ENCODE measurements at regions not wholly inside any gene's neighbourhood (a gene's known extent, or its start where the extent isn't known, plus 50 kb on each side); places are given as distances from the start of the nearest gene placed in this dataset.

DNA sequence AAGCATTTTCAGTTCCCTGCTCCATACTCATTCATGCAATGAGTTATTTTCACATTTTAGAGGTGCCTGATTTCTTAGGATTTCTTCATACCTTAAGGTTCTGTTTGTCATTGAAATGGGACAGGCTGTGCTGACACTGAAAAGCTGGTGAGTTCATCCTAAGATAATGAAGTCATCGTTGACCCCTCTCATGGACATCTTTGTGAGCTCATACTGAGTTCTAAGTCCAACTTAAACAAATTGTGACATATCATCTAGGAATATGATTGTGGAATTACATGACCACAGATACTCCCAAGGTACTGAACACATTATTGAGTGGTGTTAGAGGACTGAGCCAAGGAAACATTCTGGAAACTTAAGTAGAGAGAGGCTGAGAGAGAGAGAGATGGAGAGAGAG lies 224.8 kb upstream of the JAG1 start:
- Histone ChIP-seq H3K36me3 (ENCODE audit: low read depth) (no peaks in the 10 kb centered on the region), H3K4me2 (no peak overlapping the region), H2AFZ (no peak overlapping the region), H3K9me3 (ENCODE audit: insufficient read depth, low read depth) (no peaks in the 10 kb centered on the region), H3K4me3 (no peak overlapping the region), H3K4me1 (replicated peaks; ENCODE audit: insufficient read depth) (no peaks in the 10 kb centered on the region), H3K9me2 (ENCODE audit: insufficient read depth) (no peaks in the 10 kb centered on the region), H3K27ac (no peak overlapping the region), H3F3A (ENCODE audit: insufficient read depth, low read depth) (no peaks in the 10 kb centered on the region), H3K27me3 (ENCODE audit: insufficient read depth, low read depth) (no peaks in the 10 kb centered on the region), H4K20me1 (ENCODE audit: insufficient read depth) (no peaks in the 10 kb centered on the region), H3K79me2 (ENCODE audit: low read depth) (no peaks in the 10 kb centered on the region)
- DNase-seq = no peak
- POLR2A ChIA-PET (ENCODE audit: unreplicated experiment) = no interaction called here
- CTCF ChIA-PET = interaction anchor here (0.5 kb wide), 1 partner anchor 226 kb away, joined by 7 read pairs; no protein-coding TSS in a partner anchor
- no peak for TF ChIP-seq EZH2 (IDR thresholded peaks at IDR 0.05; ENCODE audit: low read depth)
- TF ChIP-seq, protein P1, sequence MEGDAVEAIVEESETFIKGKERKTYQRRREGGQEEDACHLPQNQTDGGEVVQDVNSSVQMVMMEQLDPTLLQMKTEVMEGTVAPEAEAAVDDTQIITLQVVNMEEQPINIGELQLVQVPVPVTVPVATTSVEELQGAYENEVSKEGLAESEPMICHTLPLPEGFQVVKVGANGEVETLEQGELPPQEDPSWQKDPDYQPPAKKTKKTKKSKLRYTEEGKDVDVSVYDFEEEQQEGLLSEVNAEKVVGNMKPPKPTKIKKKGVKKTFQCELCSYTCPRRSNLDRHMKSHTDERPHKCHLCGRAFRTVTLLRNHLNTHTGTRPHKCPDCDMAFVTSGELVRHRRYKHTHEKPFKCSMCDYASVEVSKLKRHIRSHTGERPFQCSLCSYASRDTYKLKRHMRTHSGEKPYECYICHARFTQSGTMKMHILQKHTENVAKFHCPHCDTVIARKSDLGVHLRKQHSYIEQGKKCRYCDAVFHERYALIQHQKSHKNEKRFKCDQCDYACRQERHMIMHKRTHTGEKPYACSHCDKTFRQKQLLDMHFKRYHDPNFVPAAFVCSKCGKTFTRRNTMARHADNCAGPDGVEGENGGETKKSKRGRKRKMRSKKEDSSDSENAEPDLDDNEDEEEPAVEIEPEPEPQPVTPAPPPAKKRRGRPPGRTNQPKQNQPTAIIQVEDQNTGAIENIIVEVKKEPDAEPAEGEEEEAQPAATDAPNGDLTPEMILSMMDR (conservative IDR thresholded peaks at IDR 0.05) = no peak
- no TSS peak for BruUV-seq (replicated peaks)
- intact Hi-C loops (cut with micrococcal nuclease; ENCODE audit: unreplicated experiment) = no loop called here

DNA sequence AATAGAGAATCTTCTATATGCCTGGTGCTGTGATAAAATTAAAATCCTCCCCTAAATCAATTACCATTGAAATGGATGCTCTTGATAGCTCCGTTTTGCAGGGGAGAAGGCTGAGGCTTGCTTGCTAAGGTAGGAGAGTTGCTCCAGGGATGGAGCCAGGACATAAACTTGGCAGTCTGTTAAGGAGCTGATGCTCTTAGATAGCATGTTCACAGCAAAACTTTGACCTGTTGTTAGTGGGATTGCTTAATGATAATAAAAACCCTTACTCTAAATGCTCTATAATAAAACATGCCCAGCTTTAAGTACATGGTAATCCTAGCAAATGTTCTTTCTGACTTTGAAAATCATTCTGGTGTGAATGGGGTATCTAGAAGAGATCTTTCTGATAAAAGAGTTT lies 228.4 kb upstream of the JAG1 start:
- intact Hi-C loops (cut with micrococcal nuclease; ENCODE audit: unreplicated experiment) = no loop called here
- H3K79me2 ChIP-seq (ENCODE audit: low read depth) = no peaks in the 10 kb centered on the region
- no peaks in the 10 kb centered on the region for H3K36me3 ChIP-seq (ENCODE audit: low read depth)
- H3K4me3 ChIP-seq = no peak overlapping the region
- DNase-seq = no peak
- BruUV-seq (replicated peaks) = no TSS peak
- H3K4me2 ChIP-seq = no peak overlapping the region
- no peaks in the 10 kb centered on the region for H3F3A ChIP-seq (ENCODE audit: insufficient read depth, low read depth)
- H3K27me3 ChIP-seq (ENCODE audit: insufficient read depth, low read depth) = no peaks in the 10 kb centered on the region
- ChIA-PET POLR2A (ENCODE audit: unreplicated experiment) (interaction anchor here (0.7 kb wide), 2 partner anchors 17 to 30 kb away, joined by 3 to 9 read pairs; no protein-coding TSS in a partner anchor), CTCF (no interaction called here)
- H4K20me1 ChIP-seq (ENCODE audit: insufficient read depth) = no peaks in the 10 kb centered on the region
- no peak overlapping the region for H3K27ac ChIP-seq
- no peaks in the 10 kb centered on the region for H3K9me2 ChIP-seq (ENCODE audit: insufficient read depth)
- H2AFZ ChIP-seq = no peak overlapping the region
- no peaks in the 10 kb centered on the region for H3K4me1 ChIP-seq (replicated peaks; ENCODE audit: insufficient read depth)
- no peaks in the 10 kb centered on the region for H3K9me3 ChIP-seq (ENCODE audit: insufficient read depth, low read depth)
- TF ChIP-seq, protein P1 (conservative IDR thresholded peaks at IDR 0.05) = no peak
- TF ChIP-seq EZH2 (IDR thresholded peaks at IDR 0.05; ENCODE audit: low read depth) = no peak

DNA sequence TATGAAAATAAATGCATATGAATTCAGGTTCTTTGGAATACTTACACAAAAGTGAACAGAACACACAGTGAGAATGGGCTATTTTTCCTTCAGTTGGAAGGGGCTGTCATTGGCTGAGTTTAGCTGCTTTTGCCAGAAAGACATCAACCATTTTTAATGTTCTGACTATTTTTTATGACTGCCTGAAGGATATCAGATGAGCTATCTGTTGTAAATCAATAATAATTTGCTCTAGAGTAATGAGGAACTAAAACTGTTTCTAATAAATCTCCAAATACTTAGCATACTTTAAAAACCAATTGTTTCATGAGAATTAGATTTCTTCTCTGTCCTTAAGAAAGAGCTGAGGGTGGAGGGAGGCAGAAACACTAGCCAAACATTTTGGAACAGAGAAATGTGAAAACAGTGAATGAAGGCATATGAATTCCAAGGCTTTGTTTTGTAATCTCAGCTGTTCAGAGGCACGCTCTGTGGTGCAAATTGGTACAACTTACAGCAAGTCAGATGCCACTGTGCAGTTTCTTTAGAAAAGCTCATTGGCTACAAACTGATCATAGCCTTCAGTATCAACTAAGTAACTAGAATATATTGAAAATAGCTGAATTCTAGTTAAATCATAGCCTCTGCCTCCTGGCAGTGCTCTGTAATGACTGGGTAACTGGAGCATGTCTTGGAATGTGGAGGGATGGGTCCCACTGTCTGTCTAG lies 228.9 kb upstream of the JAG1 start:
- CTCF ChIA-PET = no interaction called here
- H3K4me1 ChIP-seq (replicated peaks; ENCODE audit: insufficient read depth) = no peaks in the 10 kb centered on the region
- H3K27me3 ChIP-seq (ENCODE audit: insufficient read depth, low read depth) = no peaks in the 10 kb centered on the region
- no peaks in the 10 kb centered on the region for H3K9me3 ChIP-seq (ENCODE audit: insufficient read depth, low read depth)
- no peaks in the 10 kb centered on the region for H4K20me1 ChIP-seq (ENCODE audit: insufficient read depth)
- H3F3A ChIP-seq (ENCODE audit: insufficient read depth, low read depth) = no peaks in the 10 kb centered on the region
- H3K36me3 ChIP-seq (ENCODE audit: low read depth) = no peaks in the 10 kb centered on the region
- TF ChIP-seq, protein P1 (conservative IDR thresholded peaks at IDR 0.05) = no peak
- no peak for TF ChIP-seq EZH2 (IDR thresholded peaks at IDR 0.05; ENCODE audit: low read depth)
- no peak overlapping the region for H3K4me2 ChIP-seq
- BruUV-seq (replicated peaks) = no TSS peak
- no peak overlapping the region for H3K27ac ChIP-seq
- H3K9me2 ChIP-seq (ENCODE audit: insufficient read depth) = no peaks in the 10 kb centered on the region
- no peak overlapping the region for H3K4me3 ChIP-seq
- POLR2A ChIA-PET (ENCODE audit: unreplicated experiment) = interaction anchor here (0.7 kb wide), 2 partner anchors 17 to 30 kb away, joined by 3 to 9 read pairs; no protein-coding TSS in a partner anchor
- no peaks in the 10 kb centered on the region for H3K79me2 ChIP-seq (ENCODE audit: low read depth)
- DNase-seq = no peak
- intact Hi-C loops (cut with micrococcal nuclease; ENCODE audit: unreplicated experiment) = no loop called here
- H2AFZ ChIP-seq = no peak overlapping the region
